HCEC 1CT (cell line): ENCODE measurements at regions not wholly inside any gene's neighbourhood (a gene's known extent, or its start where the extent isn't known, plus 50 kb on each side); places are given as distances from the start of the nearest gene placed in this dataset.
"Not testable (repeated sequence)": the region's sequence is repeated elsewhere in the genome, so short reads cannot be mapped to it uniquely, and the experiment has no call there.

Experiments
- DNase-seq: peaks from one replicate; pipeline ENCODE4 v3.0.0-alpha.2; 2017

DNA sequence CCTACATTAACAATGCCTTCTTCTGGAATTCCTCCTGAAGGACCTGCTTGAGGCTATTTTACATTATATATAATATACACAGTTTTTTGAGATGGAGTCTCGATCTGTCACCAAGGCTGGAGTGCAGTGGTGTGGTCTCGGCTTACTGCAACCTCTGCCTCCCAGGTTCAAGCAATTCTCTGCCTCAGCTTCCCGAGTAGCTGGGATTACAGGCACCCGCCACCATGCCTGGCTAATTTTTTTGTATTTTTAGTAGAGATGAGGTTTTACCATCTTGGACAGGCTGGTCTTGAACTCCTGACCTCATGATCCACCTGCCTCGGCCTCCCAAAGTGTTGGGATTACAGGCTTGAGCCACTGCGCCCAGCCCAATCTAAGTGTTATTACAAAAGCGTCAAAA lies 71.9 kb upstream of the PRR23C start:
- DNase-seq: not testable (repeated sequence)

DNA sequence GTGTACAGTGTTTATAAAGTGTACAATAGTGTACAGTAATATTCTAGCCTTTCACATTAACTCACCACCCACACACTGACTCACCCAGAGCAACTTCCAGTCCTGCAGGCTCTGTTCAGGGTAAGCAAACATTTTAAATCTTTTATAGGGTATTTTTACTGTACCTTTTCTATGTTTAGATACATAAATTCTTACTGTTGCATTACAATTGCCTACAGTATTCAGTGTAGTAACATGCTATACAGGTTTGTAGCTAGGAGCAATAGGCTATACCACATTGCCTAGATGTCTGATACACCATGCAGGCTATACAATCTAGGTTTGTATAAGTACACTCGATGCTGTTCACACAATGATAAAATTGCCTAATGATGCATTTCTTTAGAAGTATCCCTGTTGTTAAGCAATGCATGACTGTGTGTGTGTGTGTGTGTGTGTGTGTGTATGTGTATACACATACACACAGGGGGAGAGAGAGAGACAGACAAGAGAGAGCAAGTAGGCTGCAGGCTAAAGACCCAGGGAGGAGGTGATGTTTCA lies 72.5 kb upstream of the PRR23C start:
- peak; percentile 38 for DNase-seq

DNA sequence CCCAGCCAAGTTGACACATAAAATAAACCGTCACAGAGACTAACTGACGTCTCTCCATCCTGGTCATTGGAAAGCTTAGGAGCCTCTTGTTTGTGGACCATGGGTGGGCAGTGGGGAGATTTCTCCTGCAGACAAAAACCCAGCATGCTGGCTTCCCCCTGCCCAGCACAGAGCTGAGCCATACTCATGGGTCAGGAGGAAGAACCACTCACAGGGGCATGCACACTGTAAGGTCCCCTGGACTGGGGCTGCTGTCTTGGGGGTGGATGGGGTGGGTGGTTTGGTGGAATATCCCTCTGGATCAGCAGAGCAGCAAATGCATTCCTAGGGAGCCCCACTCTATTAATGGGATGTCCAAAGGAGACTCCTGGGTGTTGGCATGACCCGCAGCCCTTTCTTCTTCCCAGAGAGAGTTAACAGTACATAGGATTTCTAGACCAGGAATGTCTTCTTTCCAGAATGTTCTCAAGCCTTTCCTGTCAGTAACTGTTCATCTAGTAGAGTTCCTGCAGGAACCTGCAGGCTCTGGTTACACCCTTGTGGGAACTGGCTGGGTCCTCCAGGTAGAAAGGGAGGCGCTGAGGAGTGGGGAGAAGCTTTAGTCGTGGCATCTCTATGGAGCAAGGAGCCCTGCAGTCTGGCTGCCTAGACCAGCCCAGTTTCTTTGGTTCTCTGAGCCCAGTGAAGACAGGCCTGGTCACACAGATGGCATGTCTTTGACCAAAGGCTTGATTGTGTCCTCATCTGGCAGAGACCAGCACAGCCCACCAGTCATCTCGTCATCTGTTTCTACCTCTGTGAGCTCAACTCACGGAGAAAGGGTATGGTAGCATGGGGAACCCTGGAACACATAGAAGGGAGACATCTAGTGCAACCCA lies 73.4 kb upstream of the PRR23C start:
- DNase-seq: no peak

DNA sequence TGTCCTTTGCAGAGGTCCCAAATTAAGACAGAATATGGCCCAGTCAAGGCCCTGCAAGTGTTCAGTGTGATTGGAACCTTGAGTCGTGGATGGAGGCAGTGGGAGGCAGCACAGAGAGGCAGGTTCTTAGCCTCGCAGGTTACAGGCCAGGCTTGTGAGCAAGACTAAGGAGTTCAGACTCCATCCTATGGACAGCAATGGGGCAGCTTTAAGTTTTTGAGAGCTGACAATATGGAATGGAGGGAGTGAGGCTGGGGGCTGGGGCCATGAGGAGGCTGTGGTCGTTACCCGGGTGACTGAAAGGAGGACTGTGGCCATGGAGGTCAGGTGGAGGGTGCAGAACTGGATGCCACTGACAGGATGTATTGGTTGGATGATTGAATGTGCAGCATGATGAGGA lies 74.1 kb upstream of the PRR23C start:
- no peak for DNase-seq

DNA sequence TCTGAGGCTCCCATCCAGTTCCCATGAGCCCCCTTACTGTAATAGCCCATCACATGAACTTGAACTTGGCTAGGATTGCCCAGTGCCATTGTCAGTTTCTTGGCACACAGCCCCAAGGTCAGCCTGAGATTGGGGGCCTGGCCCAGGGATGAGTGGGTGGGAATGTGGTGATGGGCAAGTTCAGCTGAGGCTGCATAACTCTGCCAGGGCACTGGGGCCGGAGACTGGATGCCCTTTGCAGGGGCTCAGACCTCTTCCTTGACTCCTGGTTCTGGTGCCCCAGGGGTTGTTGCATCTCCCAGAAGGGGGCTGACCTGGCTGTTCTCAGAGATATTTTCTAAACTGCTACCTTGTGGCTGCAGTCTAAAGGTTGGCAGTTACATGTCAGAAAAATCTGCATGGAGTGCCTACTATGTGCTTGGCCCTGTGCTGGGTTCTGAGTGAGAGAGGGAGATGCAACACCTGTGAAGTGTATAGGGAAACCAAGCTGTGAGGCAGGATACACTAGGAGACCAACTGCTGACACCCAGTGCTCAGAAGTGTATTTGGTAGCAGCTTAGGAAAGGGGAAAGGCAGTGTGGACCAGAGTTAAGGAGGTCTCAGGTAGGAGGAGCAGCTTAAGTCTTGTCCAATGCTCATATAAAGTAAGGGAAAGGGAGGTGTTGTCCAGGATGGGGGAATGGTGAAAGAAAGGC lies 74.8 kb upstream of the PRR23C start:
- no peak for DNase-seq

DNA sequence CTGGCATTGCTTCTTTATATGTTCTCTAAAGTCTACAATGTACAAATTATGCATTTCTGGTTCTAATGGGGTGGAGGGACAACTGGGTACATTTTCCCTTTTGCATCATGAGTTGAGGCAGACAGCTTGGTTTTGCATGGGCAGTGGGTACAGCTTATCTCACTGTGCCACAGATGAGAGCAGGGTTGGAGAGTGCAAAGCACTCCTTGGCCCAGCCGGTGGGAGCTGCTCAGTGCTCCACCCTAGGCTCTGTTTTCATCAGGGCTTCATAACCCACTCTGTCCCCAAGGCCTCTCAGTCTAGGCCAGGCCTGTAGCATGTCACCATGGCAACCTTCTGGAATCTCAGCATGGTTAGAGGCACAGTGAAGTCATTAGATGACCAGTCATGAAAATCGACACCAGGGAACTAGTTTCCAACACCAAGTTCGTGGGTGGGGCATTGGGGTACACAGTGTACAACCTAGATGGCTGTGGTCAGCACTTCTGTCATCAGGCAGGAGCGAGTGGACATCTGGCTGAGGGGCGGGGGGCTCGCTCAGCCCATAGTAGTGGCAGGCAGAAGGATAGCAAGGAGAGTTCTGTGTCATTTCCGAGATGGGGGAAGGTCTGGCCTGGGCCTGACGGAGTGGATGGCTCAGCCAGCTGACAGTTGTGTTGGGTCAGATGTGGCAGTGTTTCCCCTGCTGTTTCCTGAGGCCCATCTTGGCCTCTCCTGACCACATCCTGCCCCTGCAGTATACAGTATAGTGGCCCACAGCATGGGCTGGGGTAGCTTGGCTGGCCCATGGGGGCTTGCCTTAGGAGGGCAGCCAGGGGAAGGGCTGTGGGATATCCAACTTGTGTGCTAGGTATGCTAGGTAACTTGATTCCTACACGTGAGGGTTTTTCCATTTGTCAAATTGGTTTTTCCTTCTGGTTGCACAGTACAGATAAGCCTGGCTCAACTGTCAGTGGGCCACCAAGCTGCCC lies 75.7 kb upstream of the PRR23C start:
- peak; percentile 87 for DNase-seq

DNA sequence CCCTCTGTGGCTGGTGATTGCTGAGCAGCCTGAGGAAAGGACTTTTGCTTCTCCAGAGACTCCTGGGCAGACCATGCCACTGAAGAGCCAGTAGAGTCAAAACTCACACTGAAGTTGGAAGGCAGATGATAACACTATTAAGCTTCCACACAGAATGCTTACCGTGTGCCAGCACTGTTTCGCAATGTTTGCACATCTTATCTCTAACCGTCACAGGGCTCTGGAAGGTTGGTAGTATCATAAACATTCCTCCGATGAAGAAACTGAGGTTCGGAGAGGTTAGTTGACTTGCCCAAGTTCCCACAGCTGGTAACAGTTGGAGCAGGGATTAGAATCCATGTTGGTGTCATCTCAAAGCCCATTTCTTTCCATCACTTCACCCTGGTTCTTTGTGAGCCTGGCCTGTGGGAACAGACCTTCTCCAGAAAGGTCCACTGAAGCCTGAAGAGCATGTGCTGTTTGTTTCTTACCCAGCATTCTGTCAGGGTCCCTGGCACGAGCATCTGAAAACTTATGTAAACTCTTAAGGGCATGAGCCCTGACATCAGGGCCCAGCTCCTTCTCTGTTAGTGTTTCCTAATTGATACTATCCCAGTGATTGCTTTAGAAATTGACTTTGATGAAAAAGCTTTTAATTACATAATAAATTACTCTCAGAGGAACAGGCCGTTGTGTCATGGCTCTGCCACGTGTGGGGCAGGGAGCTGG lies 77.0 kb upstream of the PRR23C start:
- peak; percentile 15 for DNase-seq

DNA sequence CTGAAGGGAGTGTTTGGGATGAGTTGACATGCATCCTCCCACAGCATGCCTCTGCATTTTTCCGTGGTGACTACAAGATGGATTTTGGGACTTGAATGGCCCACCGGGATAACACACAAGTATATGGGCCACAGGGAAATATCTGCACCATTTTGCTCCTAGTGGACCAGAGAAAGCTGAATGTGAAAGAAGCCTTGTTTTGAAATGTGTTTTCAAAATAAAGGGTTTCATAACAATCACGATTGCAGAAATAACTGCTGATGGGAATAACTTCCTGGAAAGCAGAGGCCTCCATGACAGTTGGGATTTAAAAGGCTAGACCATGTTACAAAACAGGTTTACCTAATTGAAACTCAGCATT lies 77.5 kb upstream of the PRR23C start:
- peak; percentile 55 for DNase-seq

DNA sequence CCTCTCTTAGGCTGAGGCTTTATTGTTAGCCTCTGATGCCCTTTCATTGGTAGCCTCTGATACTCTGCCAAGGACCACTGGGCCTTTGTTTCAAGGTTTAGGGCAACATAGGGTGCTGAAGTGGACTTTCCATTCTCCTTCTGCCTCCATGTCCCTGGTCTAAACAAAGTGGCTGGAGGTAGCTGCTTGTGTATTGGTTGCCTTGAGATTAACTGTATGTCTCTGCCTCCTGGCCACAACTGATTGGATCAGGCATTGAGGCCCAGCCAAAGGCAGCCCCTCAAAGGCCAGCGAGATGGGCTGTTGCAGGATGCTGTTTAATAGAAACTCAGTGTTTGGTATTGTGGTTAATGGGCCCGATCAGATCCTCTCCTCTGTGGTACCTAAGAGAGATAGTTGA lies 77.9 kb upstream of the PRR23C start:
- DNase-seq: no peak

DNA sequence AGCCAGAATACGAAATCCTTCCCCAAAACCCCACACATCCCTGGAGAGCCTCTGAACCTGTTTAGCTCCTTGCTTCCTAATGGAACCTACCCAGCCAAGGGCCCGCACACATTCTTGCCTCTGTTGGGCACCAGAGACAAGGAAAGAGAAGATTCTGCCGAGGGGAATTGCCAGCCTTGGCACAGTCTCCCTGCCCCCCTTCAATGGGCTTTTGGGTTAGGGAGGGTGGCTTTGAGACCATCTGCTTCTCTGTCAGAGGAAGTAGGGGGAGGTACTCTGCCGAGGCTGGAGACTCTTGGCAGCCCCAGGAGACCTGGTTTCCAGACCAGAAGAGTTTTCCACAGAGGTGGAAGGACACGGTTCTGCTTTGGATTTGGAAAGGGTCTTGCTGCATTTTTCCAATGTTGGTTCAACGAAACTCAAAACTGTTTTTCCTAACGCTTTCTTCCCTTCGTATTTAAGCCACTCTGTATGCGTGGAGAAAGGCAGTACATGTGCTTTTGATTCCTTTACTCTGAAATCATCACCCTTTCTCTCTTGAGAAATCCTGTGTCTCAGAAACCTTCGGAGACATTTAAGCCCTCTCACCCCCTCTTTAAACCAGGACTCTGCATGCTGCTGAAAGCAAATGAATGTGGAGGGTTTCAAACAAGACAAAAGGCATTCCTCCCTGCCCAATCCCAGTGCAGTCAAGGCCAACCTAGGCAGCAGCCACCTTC lies 78.8 kb upstream of the PRR23C start:
- DNase-seq: no peak

DNA sequence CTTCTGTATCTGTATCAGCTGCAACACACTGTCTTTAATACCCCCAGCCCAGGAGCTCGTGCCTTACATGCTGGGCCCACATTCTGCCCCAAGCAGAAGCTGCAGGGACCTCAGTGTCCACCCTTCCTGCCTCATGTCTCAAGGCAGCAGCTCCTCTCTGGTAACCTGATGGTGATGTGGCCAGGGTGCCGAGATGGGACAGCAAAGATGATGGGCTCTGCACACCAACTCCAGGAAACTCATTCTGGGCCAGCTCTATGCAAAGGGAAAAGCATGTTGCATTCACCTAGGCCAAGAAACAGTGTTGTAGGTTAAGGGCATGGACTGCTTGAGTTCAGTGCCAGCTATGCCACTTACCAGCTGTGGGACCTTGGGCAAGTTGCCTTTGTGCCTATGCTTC lies 79.5 kb upstream of the PRR23C start:
- DNase-seq: no peak

DNA sequence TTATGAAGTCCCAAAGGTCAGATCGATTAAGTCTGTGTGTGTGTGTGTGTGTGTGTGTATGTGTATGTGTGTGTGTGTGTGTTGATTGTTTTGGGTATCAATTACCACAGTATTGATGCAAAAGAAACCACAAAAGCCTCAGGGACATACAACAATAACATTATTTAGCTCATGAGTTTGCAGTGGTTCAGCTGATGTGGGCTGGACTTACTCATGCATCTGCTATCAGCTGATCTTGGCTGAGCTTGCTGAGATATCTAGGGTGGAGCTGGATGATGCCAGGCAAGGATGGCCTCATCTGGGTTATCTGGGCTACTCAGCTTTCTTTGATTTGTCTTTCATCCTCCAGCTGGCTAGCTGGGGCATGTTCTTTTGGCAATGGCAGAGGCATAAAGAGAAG lies 82.4 kb upstream of the PRR23C start:
- DNase-seq: peak; percentile 62

DNA sequence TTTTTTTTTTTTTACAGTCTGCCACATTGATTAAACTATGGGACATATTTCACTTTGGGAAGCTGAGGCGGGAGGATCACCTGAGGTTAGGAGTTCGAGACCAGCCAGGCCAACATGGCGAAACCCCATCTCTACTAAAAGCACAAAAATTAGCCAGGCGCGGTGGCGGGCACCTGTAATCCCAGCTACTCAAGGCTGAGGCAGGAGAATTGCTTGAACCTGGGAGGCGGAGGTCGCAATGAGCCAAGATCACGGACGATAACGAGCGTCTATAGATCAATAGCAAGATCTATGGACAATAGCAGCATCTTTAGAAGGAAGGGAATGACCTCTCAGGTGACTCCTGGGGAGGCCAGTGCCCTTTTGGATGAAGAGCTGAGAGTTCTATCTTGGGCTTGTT lies 82.9 kb upstream of the PRR23C start:
- not testable (repeated sequence) for DNase-seq

DNA sequence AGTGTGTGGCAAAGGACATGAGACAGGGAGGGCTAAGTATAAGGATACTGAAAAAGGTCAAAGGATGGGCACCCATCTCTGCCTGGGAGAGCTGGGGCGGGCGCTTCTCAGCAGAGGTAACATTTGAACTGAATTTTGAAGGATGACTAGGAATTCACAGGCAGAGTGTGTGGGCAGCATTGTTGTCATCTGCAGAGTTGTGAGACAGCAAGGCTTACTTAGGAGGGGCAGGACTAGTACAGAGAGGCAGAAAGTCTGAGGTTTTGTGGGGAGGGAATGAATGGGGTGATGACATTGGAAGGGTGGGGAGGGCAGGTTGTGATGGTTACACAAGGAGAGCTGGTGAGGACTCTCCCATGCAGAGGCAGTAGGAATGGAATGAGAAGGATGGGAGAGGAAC lies 84.1 kb upstream of the PRR23C start:
- no peak for DNase-seq

DNA sequence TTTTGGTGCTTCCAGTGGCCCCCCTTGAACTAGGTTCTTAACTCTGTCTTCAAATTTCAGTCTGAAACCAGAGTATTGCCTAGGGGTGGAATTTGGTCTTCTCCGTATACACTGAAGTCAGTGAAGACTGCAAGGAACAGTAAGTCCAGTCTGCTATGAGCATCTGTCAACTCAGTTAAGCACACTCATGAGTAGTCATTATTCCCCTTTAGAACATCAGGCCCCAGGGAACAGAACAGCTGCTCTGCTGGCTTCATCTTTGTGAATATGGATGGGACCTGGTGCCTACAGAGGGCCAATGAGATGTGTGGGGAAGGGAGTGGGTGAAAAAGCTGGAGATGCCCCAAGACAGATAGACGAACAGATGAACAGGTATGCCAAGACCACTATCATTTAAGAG lies 85.2 kb upstream of the PRR23C start:
- no peak for DNase-seq

DNA sequence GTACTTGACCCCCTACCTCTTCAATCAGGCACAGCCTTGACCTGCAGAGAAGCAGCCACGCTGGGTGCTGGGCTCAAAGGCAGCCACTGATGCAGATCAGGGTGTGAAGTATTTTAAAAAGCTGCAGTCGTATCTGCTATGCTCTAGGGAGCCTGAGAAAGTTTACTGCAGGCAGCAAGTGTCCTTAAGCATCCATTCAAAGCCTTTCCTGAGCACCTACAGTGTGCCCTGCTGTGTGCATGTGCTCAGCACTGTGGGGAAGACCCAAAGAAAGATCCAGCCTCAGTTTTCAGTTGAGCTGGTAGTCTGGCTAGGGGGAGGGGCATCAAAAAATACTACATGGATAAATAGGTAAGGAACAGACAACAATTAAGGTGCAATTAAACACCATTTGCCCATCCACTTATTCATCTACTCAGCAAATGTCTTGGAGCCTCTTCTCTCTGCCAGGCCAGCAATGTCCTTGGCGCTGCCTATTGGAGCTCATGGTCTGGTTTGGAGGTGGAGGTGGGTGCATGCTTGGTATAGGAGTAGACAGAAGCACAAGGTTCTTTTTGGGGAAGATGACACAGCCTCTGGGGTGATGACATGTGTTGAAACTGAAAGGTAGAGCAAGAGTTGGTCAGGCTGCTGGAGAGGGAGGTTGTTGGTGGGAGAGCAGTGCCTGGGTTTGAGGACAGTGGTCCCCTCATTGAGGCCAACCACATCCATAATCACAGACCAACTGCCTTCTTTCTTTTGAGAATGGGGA lies 85.9 kb upstream of the PRR23C start:
- no peak for DNase-seq

DNA sequence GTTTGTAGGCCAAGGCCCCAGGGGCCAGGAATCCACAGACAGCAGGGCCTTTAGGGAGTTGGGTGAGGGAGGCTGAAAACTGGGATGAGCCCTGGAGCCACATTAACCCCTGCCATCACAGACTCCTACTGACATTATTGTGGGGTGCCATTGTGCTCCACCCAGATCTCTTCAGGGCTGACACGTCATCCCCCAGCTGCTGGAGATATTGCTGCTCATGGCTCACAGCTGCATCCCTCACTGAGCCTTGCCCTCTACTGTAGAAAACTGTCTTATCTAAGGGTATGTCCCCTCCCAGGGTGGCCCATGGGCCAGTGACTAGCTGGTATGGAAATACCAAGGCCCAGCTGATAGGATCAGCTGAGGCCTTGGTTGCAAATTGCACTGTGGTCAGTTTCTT lies 87.3 kb upstream of the PRR23C start:
- no peak for DNase-seq

DNA sequence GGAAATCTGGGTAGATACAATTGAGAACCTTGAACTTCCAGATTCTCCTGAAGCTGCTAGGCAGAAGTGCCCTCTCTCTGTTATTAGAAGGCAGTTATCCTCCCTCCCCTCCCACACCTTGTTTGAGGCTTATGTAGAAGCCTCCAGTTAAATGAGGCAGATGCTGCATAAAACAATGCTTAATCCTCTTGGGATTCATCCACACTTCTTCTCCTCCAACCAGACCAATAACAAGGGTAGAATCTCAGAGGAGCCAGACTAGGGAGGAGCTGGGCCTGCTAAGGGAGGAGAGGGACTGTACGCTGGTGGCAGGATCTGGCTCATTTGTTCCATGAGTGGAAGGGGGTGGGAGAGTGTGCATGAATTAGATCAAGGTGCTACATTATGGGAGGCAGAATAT lies 88.3 kb upstream of the PRR23C start:
- DNase-seq: no peak

DNA sequence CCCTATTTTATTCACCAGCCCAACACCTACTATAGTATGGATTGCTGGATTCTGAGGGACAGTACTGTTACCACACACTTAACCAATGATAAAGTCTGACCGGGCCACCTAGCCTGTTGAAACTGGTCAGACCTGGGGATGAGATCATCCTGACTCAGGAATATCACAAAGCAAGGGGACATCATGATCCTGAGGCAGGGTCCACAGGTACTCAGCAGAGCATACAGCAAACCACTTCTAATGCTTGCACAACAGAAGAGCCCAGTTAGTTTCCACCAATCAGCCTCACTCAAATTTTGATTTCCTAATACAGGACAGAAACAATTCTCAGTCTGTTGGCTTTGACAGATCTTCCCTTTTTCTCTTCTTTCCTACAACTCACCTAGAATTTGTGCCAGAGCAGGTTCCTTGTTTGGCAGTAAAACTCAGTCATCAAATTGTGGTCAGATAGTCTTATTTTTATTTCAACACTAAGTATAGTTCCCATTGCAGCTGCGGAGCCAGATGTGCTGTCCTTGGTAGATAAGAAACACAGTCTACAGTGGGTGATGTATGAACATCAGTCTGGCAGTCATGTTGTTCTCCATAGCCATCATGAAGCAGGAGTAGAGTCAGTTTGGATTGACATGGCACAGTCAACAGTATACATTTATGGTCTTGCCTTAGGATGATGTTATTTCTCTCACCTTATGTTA lies 90.1 kb upstream of the PRR23C start:
- DNase-seq: no peak

DNA sequence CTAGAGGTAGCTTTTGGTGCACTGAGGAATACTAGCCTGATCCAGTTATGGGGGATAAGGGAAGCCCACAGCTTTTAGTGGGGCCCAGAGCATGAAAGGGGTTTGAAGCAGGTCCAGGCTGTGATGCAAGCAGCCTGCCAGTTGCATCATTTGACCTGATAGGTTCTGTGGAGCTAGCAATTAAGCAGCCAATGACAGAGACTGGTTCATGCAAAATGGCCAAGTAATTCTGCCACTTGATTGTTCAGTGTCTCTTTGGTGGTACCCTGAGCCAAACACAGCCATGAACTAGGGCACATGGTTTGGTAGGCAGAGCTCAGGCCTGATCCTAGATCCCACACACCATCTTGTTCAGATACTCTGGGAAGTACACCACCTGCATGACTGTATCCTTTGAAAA lies 91.0 kb upstream of the PRR23C start:
- DNase-seq: no peak
